Esophagus muscularis mucosa (tissue), 4 donors: ENCODE measurements at regions not wholly inside any gene's neighbourhood (a gene's known extent, or its start where the extent isn't known, plus 50 kb on each side); places are given as distances from the start of the nearest gene placed in this dataset.
"Not testable (repeated sequence)": the region's sequence is repeated elsewhere in the genome, so short reads cannot be mapped to it uniquely, and the experiment has no call there.

Experiments used
- DNase-seq: peaks from one replicate; pipeline ENCODE4 v3.0.0-alpha.2; 2017; ENCODE audit errors: extremely low spot score
- H3K27ac ChIP-seq, 4 donors: fragments of 200-600 bp; sonication (generic); replicated peaks in 1 of 4; 1 replicate in 3 of 4; 2 replicates in 1 of 4; pipeline ENCODE4 v1.5.1; 2016 to 2019; ENCODE audit warnings: mild to moderate bottlenecking in 1 of 4
- H3K27me3 ChIP-seq, 4 donors: fragments of 200-600 bp; sonication (generic); one replicate each; pipeline versions ENCODE4 v1.5.1 to v1.6.0; 2016 to 2019
- H3K36me3 ChIP-seq, 4 donors: fragments of 200-600 bp; sonication (generic); one replicate each; pipeline ENCODE4 v1.5.1; 2016 to 2019
- H3K4me1 ChIP-seq, 4 donors: fragments of 200-600 bp; sonication (generic); one replicate each; pipeline ENCODE4 v1.5.1; 2016 to 2019
- H3K4me3 ChIP-seq, 4 donors: fragments of 200-600 bp; sonication (generic); 1 replicate in 2 of 4; 2 replicates in 2 of 4; pipeline ENCODE4 v1.5.1; 2016 to 2019; ENCODE audit warnings: mild to moderate bottlenecking in 4 of 4, moderate library complexity in 1 of 4
- H3K9me3 ChIP-seq, 4 donors: fragments of 200-600 bp; sonication (generic); 1 replicate in 3 of 4; 2 replicates in 1 of 4; pipeline ENCODE4 v1.5.1; 2016 to 2019
- CTCF ChIP-seq, 3 experiments: fragments of 200-600 bp in 2 of 3; fragments of 450-650 bp in 1 of 3; sonication (generic) in 2 of 3; IDR thresholded peaks; one replicate each; pipeline ENCODE4 v1.5.1; 2017 to 2019; ENCODE audit warnings: antibody characterized with exemption in 3 of 3, mild to moderate bottlenecking in 2 of 3, moderate library complexity in 1 of 3
- EP300 ChIP-seq: sonication (generic); formaldehyde crosslinking; IDR thresholded peaks from one replicate; pipeline ENCODE4 v1.6.1; 2017; ENCODE audit warnings: antibody characterized with exemption
- POLR2A ChIP-seq: fragments of 450-650 bp; IDR thresholded peaks from one replicate; pipeline ENCODE4 v1.6.1; 2017; ENCODE audit warnings: antibody characterized with exemption, moderate library complexity, mild to moderate bottlenecking, low read depth
- POLR2AphosphoS5 ChIP-seq, 2 donors: sonication (generic); formaldehyde crosslinking; IDR thresholded peaks; one replicate each; pipeline ENCODE4 v1.6.1; 2017; ENCODE audit warnings: antibody characterized with exemption in 2 of 2
- WGBS: methylation state at CpG from one replicate; pipeline ENCODE4 v1.1.5; 2018; 5-methylcytosine and 5-hydroxymethylcytosine counted together
- intact Hi-C: fragments of 100-400 bp; cut with DNase I; formaldehyde crosslinking; loops from one replicate; pipeline ENCODE4 v1.15.1; 2023

- no peaks in the 10 kb centered on the region for H3K27me3 ChIP-seq
- no peaks in the 10 kb centered on the region for H3K9me3 ChIP-seq
- WGBS, result 52% methylated on average over 3 of the region's 3 CpGs
- no peak for TF ChIP-seq POLR2AphosphoS5 (IDR thresholded peaks at IDR 0.05)
- TF ChIP-seq EP300, result no peak
- no peak for TF ChIP-seq CTCF (IDR thresholded peaks at IDR 0.05)
- TF ChIP-seq POLR2A, result no peak
- H3K36me3 ChIP-seq, result no peaks in the 10 kb centered on the region
- intact Hi-C loops, result no loop called here
- DNase-seq, result no peak
- H3K27ac ChIP-seq, result no peak overlapping the region
- no peaks in the 10 kb centered on the region for H3K4me1 ChIP-seq
- no peak overlapping the region for H3K4me3 ChIP-seq
Observed at GRCh38 chr3:147333098-147333497, 73.2 kb downstream of the ZIC4 start.

GRCh38 chr3:147328711-147329110 is 77.6 kb downstream of the ZIC4 start:
- intact Hi-C loops, result no loop called here
- Histone ChIP-seq H3K27me3 (no peaks in the 10 kb centered on the region), H3K36me3 (no peaks in the 10 kb centered on the region), H3K4me1 (no peaks in the 10 kb centered on the region), H3K9me3 (no peaks in the 10 kb centered on the region), H3K27ac (no peak overlapping the region), H3K4me3 (no peak overlapping the region)
- 89% methylated on average over 2 of the region's 2 CpGs for WGBS
- no peak for DNase-seq
- TF ChIP-seq POLR2A, result no peak
- no peak for TF ChIP-seq CTCF (IDR thresholded peaks at IDR 0.05)

GRCh38 chr3:147324356-147324755 is 82.0 kb downstream of the ZIC4 start:
- H3K9me3 ChIP-seq, result no peaks in the 10 kb centered on the region
- intact Hi-C loops, result no loop called here
- TF ChIP-seq POLR2AphosphoS5 (IDR thresholded peaks at IDR 0.05) (no peak), EP300 (no peak), CTCF (IDR thresholded peaks at IDR 0.05) (no peak), POLR2A (no peak)
- peaks cover 0 to 5% (median 0%) of the 10 kb centered on the region in 4 donors for H3K27me3 ChIP-seq
- no peaks in the 10 kb centered on the region for H3K4me1 ChIP-seq
- no peak for DNase-seq
- no peak overlapping the region for H3K27ac ChIP-seq
- no peak overlapping the region for H3K4me3 ChIP-seq
- H3K36me3 ChIP-seq, result no peaks in the 10 kb centered on the region

- TF ChIP-seq POLR2A (no peak), CTCF (IDR thresholded peaks at IDR 0.05) (no peak), EP300 (no peak), POLR2AphosphoS5 (IDR thresholded peaks at IDR 0.05) (no peak)
Observed at GRCh38 chr3:147318900-147319299, 87.4 kb downstream of the ZIC4 start.

GRCh38 chr3:147317080-147317479 is 89.3 kb downstream of the ZIC4 start:
- 100% methylated on average over 1 of the region's 6 CpGs for WGBS
- DNase-seq, H3K4me3 ChIP-seq, H3K36me3 ChIP-seq, intact Hi-C loops, H3K4me1 ChIP-seq, H3K27ac ChIP-seq, H3K27me3 ChIP-seq, H3K9me3 ChIP-seq: not testable (repeated sequence)

More at GRCh38 chr3:147318900-147319299, 87.4 kb downstream of the ZIC4 start:
- peaks cover 0 to 10% (median 0%) of the 10 kb centered on the region in 4 donors for H3K27me3 ChIP-seq
- H3K36me3 ChIP-seq, result no peaks in the 10 kb centered on the region
- H3K9me3 ChIP-seq, result no peaks in the 10 kb centered on the region
- intact Hi-C loops, result no loop called here
- WGBS, result 48% methylated on average over 3 of the region's 3 CpGs
- H3K4me3 ChIP-seq, result no peak overlapping the region
- no peak for DNase-seq
- H3K27ac ChIP-seq, result no peak overlapping the region
- H3K4me1 ChIP-seq, result no peaks in the 10 kb centered on the region
